Hindlimb muscle (tissue), 1 donor: ENCODE measurements at regions not wholly inside any gene's neighbourhood (a gene's known extent, or its start where the extent isn't known, plus 50 kb on each side); places are given as distances from the start of the nearest gene placed in this dataset.

Source experiments
- DNase-seq: peaks from one replicate; pipeline ENCODE4 v3.0.0-alpha.2; 2013

DNA sequence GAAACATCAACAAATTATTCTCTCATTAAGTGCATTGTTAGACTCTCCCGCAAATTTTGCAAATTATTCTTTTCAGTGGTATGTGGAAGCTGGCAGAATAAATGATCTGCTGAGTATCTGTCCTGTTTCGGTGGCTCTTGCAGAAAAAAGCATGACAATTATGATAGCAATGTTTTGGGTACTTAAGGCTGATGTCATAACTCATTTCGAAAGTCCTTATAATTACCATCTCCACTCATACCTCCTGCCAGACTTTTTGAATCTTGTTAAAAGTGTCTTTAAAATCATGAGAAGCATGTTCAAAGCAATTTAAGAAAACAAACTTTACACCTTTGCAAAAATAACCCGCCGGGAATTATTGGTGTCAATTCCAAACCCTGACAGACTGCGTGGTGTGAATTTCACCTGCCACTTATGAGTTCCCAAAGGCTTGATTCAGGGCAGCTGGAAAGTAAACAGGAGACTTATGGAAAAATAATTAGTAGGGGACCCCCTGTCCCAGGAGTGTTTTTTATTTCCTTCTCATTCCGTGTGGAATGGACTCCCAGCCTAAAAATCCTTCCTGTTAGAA, 87.6 kb upstream of the E2F3 start:
- DNase-seq, result no peak

DNA sequence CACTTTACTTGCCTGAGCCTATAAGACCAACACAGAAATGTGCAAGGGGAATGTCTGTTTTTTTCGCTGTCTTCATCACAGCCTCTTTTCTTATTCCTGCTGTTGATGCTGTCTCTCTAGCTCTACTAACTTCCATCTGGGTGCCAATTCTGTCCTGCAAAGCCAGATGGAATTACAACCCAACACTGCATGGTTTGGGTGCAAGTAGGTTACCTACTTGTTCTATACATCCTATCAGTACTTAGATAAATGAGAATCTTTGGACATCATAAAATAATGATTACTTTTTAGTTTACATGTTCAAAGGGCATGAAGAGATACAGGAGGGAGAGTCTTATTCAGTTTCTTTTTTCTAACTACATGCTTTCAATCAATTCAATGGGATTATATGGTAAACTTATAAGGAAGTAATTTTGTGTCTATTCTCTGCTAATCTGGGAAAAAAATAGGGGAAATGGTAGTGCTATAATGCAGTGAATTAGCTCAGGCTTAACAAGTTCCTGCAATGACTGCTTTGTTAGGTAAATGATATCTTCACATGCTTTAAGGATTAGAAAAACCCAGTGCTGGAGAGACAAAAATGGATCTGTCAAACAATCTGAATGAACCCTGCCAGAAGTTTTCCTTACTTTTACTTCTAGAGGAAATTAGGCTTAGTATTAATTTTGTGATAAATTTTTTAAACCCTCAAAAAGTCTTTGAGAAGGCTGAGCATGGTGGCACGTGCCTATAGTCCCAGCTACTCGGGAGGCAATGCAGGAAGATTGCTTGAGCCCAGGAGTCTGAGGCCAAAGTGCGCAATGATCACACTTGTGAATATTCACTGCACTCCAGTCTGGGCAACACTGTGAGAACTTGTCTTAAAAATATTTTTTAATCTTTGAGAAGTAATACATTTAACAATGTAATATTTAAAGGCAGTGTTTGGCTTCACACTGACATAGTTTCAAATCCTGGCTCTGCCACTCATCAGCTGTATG, 86.5 kb upstream of the E2F3 start:
- no peak for DNase-seq

DNA sequence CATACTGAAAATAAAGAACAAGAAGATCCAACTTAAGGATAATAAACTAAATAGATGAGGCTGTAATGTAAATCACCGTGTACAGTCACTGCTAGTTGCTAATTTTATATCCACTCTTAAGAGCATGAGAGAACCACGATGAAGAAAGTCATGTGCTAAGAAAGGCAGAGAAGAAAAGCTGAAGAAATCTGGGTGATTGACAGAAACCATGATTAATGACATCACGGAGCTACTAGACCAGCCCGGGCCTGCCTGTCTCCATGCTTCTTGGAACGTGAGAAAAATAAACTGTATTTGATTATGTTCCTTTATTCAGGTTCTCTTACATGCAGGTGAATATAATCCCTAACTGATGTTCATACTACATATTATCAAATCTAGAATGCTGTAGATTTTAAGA, 84.2 kb upstream of the E2F3 start:
- no peak for DNase-seq

DNA sequence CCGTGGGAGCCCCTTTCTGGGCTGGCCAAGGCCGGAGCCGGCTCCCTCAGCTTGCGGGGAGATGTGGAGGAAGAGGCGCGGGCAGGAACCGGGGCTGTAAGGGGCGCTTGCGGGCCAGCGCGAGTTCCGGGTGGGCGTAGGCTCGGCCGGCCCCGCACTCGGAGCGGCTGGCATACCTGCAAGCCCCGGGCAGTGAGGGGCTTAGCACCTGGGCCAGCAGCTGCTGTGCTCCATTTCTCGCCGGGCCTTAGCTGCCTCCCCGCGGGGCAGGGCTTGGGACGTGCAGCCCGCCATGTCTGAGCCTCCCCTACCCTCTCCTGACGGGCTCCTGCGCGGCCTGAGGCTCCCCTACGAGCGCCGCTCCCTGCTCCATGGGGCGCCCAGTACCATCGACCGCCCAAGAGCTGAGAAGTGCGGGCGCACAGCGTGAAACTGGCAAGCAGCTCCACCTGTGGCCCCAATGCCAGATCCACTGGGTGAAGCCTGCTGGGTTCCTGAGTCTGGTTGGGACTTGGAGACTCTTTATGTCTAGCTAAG, 82.8 kb upstream of the E2F3 start:
- DNase-seq, result no peak

DNA sequence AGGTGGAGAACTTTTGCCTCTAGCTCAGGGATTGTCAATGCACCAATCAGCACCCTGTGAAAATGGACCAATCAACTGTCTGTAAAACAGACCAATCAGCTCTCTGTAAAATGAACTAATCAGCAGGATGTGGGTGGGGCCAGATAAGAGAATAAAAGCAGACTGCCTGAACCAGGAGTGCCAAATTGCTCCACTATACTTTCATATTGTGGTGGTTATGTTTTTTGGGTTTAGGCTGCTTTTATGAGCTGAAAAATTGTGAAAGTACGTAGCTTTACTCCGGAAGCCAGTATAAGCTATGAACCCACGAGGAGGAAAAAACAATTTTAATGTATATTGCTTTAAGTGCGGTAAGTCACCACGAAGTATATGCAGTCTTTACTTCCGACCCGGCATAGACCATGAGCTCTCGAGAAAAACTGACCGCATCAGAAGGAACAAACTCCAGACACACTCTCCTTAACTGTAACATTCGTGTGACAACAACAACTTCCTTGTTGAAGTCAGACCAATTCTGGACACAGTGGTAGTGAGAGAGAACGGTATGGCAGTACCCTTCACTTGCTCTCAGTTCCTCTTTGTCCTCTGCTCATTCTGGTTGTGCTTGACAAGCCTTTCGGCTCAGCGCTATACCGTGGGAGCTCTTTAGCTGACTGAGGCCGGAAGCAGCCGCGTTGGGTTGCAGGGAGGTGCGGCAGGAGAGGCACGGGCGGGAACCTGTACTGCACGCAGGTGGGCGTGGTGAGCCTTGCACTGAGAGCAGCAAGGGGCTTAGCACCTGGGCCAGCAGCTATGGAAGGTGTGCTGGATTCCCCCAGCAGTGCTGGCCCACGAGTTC, 81.9 kb upstream of the E2F3 start:
- DNase-seq, result no peak

DNA sequence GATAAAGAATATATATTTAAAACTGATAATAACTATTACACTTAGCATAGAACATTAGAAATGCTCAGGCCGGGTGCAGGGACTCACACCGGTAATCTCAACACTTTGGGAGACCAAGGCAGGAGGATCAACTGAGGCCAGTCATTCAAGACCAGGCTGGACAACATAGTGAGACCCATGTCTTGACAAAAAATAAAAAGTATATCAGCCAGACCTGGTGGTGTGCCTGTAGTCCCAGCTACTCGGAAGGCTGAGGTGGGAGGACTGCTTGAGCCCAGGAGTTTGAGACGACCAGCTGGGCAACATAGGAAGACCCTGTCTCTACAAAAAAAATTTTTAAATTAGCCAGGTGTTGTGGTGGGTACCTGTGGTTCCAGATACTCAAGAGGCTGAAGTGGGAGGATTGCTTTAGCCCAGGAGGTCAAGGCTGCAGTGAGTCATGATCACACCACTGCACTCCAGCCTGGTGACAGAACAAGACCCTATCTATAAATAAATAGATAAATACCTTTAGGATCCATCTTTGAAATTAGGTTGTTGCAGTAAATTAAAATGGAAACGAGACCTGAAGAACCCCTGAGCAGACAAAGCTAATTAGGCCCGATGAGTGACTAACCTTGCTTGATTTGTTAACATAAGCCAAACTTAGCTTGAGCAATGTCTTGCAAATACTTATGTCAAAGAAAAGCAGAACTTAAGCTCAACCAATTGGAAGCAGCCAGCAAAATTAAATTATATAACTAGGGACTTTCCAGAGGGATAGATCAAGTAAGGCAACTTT, 75.8 kb upstream of the E2F3 start:
- no peak for DNase-seq

DNA sequence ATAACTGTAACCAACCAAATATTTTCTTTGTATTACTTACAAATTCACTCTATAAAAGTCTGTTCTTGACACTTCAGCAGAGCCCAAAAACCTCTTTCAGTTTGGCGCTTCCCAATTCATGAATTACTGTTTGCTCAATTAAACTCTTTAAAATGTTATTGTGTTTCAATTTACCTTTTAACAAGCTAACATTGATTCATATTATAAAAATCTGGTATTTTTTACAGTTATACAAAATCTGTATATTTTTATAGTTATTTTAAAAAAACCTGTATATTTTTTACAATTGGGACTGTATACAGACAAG, 75.3 kb upstream of the E2F3 start:
- DNase-seq, result no peak

DNA sequence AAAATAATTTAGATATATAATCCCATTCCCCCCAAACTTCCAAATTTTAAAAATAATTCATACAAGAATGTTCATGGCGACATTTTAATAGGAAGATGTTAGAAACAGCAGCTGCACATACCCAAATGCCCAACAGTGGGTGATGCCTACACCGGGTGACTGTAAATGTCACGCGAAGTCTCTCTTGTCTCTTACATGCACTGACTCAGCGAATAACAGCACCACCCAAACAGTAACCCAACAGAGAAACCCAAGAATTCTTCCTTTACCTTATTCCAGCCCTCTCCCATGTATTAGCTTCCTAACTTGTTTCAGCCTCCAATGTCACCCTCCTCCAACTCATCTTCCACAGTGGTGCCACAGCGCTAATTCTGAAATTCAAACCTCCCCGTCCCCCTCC, 74.5 kb upstream of the E2F3 start:
- no peak for DNase-seq

DNA sequence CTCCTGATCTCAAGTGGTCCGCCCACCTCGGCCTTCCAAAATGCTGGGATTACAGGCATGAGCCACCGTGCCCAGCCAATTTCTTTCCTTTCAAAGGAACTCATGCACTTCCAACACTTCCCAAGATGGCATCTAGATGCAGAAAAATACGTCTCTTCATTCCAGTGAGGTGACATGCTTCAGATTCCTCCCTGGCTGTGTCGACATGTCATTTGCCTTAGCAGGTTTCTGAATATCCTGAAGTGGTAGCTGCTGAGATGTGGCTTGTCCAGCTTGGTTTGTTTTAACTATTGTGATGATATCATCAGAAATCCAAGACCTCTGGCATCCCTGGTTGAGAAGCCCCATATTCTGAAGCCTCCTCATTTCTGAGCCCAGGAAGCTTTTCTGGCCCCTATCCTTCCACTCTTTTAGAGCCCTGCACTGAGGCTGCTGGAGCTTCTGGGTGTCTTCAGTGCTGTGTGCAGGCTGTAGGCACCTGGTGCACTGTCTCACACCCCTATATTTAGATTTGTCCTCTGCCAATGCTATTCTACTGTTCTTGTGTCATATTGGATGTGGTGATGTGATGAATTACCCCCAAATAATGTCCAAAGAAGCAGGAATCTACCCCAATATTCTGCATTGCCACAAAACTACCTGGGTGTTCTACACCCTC, 73.3 kb upstream of the E2F3 start:
- DNase-seq, result no peak

DNA sequence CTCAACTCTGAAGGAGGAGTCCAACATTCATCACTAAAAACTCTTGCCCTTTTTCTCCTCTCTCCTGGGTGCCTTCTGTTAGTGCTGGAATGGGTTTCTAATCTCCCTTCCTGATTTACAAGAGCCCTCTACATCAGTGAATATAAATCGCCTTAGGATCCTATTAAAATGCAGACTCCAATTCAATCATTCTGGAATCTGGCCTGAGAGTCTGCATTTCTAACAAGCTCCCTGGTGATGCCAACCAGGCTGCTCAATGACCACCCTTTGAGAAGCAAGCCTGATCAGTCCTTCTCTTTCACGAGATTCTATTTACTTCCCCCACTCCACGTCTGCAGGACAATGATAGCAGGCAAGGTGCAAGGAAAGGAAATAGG, 72.8 kb upstream of the E2F3 start:
- no peak for DNase-seq

DNA sequence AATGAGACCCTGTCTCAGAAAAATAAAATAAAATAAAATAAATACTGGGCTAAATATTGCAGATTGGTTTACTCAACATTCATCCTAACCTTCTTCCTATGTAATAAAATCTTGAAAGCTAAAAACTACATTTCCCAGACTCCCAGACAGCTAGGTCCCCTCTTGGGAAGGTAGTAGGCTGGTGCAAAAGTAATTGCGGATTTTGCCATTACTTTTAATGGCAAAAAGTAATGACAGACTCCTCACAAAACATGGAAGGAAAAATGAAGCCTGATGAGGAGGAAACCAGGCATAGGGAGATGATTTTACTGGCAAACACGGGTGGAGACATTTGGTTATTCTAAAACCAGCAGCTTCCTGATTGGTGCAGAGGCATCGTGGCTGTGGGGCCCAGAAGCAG, 70.6 kb upstream of the E2F3 start:
- DNase-seq, result no peak

DNA sequence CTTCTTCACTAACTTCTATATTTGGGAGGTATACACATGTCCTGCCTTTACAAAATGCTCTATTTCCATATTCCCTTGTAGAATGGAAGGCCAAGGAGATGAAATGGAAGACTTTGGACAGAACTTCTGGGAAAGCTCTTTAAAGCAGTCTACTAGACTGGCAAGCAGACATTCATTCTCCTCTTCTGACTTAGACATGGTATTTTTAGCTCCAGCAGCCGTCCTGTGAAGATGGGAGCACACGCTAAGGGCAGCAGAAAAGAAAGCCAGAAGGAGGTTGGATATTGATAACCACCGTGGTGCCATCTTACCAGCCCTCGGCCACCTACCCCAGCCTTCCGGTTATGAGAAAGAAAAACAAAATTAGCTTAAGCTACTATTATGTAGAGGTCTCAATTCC, 70.1 kb upstream of the E2F3 start:
- DNase-seq, result no peak

DNA sequence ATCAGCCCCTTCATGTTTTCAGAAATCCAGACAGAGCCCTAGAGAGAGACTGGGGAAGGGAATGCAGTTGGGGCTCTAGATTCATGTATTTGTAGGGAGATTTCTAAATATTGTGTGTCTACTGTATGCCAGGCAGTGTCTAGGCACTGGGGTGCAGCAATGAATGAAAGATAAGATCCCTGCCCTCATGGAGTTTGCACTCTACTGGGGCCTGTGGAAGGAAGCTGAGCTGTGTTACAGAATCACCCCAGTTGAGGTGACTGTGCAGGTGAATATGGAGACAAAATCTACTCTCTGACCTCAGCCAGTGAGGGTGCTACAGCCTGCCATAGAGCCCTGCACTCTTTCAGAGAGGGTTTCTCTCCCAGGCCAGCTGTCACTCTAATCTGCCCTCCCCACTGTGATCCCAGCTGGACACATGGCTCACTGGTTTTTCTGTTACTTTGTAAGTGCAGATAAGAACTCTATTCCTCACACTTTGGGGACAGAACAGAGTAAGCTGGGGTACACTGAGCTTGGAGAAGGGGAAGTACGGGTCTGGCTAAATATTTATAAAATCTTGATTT, 69.2 kb upstream of the E2F3 start:
- no peak for DNase-seq

DNA sequence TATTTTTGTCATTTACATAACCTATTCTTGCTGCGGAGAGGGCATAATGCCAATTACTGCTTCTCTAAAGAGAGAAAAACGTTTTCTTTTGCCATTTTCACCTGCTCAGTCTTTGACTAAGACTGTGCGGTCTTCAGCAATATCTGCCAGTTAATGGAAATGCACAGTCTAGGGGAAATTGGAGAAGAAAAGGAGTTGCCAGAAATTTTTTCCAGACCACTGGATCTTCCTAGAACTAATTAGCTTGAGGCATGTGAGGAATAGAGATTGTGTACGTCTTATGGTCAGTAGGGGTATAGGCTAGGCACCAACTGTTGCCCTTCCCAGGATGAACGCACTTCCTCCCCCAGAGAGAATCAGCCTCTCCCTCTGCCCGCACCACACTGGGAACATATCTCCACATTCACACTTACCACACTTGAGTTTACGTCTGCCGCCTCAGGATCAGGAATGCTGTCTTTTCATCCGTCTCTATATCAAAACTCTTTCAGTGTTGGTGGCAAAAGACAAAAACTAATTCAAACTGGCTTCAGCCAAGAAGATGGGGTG, 67.9 kb upstream of the E2F3 start:
- no peak for DNase-seq

DNA sequence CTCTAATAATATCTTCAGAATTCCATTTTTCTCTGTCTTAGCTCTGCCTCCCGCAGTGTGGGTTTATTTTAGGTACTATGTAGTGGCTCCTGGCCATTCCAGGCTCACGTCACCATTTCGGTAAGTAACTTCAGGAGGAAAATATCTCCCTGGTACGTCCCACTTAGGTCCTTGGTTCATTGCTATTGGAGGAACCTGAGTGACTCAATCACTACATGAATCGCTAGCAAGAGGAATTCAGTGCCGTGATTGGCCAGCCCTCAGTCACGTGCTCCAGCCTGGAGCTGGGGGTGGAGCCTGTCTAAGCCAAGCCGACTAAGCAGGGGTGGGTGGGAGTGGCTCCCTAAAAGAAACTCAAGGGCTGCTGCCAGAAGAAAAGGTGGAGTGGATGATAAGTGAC, 67.3 kb upstream of the E2F3 start:
- DNase-seq, result no peak

DNA sequence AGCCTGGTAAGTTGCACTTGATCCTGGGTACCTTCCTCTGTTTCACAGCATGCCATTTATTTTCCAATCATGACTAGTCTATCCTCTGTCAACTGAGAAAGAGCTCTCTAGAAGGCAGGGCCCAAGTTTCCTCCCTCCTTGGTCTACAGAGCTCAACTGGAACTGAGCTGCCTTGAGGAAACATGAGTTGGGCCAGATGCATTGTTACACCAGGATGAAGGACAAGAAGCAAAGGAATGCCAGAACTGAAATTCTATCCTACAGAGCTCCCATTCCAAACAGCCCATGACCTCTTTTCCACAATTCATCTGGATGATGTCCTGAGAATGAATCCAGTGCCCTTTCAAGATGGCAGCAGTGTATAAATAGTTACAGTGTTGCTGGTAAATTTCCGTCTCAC, 66.7 kb upstream of the E2F3 start:
- DNase-seq, result no peak

DNA sequence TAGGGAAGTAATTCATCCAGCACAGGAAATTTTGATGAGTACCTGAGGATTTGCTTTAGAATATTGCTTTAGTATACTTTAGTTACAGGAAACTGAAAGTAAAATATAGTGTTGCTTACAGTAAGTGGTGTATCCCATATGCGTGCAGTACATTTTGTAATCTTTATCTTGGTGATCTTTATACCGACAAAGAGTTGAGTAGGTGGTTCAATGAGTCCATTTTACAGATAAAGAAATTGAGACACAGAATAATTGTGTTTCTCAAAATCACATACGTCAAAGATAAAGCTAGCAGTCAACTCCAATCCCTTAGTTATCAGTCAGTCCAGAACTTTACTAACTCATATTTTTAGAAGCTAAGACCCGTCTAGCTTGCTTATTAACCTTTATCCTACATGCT, 65.8 kb upstream of the E2F3 start:
- no peak for DNase-seq

DNA sequence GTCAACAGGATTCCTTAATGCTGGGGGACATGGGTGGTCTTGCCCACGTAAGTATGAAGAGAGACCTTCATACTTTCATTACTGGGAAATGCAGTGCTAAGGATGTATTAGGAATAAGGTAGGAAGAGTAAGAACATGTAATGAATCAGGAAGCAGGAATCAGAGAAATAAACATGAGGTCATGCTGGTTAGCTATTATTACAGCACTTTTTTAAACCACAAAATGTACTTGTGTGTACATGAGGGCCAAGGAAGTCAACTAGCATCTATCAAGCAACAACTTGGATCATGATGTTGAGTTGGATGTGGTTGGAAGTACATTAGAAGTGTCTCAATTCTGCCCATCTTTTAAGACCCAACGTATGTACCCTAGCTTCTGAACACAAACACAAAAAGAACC, 63.5 kb upstream of the E2F3 start:
- DNase-seq, result no peak

DNA sequence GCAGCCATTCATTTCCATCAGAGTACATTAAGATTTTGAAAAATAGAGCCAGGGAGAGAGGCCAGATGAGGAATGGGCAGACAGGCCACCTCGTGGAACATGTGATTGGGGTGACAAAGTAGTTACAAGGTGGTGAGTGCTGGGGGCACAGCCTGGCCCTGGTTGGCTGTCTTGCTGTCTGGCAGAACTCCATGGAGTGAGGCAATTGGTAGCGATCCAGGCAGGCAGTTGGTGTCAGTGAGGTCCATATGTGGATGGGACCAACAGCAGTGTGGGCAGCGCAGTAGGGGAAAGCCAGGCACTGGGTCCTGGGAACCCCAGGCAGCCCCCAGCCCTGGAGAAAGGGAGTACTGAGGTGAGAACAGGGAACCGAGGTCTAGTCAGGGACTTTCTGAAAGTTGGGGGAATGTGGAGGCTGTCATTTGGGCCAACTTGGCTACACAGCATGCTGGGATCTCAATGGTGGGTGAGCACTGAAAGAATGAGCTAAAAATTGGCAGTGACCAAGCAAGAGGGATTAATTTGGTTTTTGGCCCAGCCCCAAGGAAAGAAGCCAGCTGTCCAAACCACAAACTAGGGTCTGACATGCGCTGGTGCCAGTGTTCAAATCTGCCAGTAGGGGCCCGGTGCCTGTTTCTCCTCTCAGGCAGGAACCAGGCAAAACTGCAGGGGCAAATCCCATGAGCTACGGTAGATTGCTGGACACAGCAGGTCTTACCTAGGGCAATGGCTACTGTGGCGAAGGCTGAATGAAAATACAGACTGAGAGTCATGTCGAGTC, 61.4 kb upstream of the E2F3 start:
- no peak for DNase-seq

DNA sequence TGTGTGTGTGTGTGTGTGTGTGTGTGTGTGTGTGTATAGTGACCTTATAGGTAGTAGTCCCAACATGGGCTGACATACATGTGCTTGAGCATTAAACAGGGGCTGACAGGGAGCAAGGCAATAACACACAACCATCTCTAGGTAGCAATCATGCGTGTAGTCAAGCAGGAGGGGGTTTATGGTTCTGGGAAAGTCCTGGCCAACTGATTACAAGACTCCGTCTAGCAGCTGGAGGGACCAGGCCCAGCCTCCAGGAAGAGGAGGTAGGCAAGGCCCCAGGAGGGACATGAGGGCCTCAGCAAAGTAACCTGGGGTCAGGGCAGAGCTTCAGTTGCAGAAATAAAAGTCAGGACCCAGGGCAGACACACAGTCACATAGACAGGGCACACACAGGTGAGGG, 60.6 kb upstream of the E2F3 start:
- DNase-seq, result no peak

DNA sequence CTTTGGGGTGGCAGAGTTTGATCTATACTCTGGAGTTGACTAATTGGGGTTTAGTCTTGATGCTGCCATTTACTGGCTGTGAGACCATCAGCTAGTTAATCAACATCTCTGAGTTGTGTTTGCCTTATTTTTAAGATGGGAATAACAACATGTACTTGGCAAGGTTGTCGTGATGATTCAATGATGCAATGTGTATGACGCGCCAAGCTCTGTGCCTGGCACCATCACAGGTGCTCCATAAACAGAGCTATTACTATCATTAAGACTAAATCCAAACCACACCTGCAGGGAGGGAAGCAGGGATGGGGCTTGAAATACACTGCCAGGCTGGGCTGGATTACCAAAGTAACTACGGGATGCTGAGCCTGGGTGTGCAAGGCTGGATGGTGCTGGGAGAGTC, 60.1 kb upstream of the E2F3 start:
- DNase-seq, result no peak
